ENCODE measurements at regions not wholly inside any gene's neighbourhood (a gene's known extent, or its start where the extent isn't known, plus 50 kb on each side); places are given as distances from the start of the nearest gene placed in this dataset.
"Not testable (repeated sequence)": the region's sequence is repeated elsewhere in the genome, so short reads cannot be mapped to it uniquely, and the experiment has no call there.

DNA sequence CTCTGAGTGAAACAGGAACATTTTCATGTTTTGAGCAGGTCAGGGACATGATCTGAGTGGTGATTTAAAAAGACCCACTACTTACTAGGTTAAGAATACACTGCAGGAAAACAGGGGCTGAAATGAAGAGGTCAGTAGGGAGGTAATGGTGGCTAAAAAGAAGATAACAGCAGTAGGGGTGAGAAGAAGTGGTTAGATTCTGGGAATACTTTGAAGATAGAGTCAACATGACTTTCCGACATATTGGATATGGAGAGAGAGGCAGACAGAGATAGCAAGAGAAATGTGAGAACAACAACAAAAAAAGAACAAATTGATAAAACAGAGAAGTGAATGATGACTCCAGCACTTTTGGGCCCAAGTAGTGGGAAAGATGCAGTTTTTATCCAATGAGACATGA is 168.0 kb downstream of the ALX1 start:
- no peak for DNase-seq
- no peak for TF ChIP-seq GATA1 (IDR thresholded peaks at IDR 0.05; ENCODE audit: low read depth, low read length)
- no peak for TF ChIP-seq POLR2A (IDR thresholded peaks at IDR 0.05; ENCODE audit: low read length)

GRCh38 chr12:85448548-85449139 is 168.6 kb downstream of the ALX1 start:
- peak; percentile 2 to 5 for DNase-seq

GRCh38 chr12:85457016-85457415 is 177.0 kb downstream of the ALX1 start:
- peak; percentile 41 to 84 for DNase-seq
- TF ChIP-seq POLR2A (IDR thresholded peaks at IDR 0.05; ENCODE audit: low read length) (no peak), GATA1 (IDR thresholded peaks at IDR 0.05; ENCODE audit: low read depth, low read length) (no peak)

More at GRCh38 chr12:85448548-85449139, 168.6 kb downstream of the ALX1 start:
- no peak for TF ChIP-seq POLR2A (IDR thresholded peaks at IDR 0.05; ENCODE audit: low read length)
- no peak for TF ChIP-seq GATA1 (IDR thresholded peaks at IDR 0.05; ENCODE audit: low read depth, low read length)

DNA sequence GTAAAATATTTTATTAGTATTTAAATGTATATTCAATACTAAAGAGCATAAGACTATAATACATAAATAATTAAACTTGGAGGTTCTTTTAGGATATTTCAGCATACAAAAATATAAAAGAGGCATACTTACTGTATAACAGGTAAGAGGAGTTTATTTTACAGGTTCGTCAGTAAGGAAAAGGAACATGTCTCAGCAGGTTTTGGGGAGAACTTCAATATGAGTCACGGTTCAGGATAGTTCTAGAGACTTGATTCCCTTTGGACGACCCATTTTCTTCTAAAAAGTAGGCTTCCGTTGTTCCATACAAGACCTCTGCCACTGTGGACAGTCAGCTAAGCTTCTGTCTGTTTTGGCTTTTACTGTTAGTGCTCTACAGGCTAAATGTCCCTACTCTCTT is 181.1 kb downstream of the ALX1 start:
- DNase-seq: no peak
- no peak for TF ChIP-seq POLR2A (IDR thresholded peaks at IDR 0.05; ENCODE audit: low read length)
- no peak for TF ChIP-seq GATA1 (IDR thresholded peaks at IDR 0.05; ENCODE audit: low read depth, low read length)

DNA sequence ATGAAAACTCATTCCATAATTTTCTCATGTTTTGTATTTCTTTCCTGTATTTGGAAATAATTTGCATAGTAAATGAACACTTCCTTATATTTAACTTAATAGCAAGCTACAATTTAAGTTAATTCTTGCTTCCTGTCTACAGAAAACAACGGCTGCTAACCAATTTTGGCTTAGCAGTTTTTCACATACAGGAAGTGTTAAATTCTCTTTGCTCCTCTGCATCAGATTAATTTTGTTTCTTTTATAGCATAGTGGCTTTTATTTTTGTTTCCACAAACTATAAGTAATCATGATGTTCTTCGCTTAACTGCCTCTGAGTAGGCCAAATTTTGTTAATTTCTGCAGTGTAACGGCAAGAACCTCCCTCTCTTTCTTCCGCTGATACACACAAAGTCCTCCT is 182.9 kb downstream of the ALX1 start:
- TF ChIP-seq POLR2A (IDR thresholded peaks at IDR 0.05; ENCODE audit: low read length) (no peak), GATA1 (IDR thresholded peaks at IDR 0.05; ENCODE audit: low read depth, low read length) (no peak)

DNA sequence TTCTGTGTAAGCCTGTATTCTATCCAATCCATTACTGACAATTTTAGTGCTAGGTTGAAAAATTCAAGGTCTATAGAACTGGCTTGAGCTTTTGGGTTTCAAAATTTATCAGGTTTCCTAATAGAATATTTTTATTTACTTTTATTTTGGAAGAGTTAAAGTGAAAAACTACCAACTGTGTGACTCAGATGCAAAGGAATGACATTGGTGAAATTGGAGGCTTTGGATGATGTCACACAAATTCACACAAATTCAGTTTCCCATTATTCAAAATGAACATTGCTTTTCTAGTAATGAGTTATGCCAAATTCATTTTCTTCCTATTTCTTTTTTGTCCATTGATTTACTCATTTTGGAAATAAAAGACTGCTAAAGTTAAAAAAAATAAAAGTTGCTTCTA is 186.9 kb downstream of the ALX1 start:
- DNase-seq: no peak
- no peak for TF ChIP-seq POLR2A (IDR thresholded peaks at IDR 0.05; ENCODE audit: low read length)
- TF ChIP-seq GATA1 (IDR thresholded peaks at IDR 0.05; ENCODE audit: low read depth, low read length): no peak

More for the DNA sequence above, 182.9 kb downstream of the ALX1 start:
- DNase-seq: no peak

DNA sequence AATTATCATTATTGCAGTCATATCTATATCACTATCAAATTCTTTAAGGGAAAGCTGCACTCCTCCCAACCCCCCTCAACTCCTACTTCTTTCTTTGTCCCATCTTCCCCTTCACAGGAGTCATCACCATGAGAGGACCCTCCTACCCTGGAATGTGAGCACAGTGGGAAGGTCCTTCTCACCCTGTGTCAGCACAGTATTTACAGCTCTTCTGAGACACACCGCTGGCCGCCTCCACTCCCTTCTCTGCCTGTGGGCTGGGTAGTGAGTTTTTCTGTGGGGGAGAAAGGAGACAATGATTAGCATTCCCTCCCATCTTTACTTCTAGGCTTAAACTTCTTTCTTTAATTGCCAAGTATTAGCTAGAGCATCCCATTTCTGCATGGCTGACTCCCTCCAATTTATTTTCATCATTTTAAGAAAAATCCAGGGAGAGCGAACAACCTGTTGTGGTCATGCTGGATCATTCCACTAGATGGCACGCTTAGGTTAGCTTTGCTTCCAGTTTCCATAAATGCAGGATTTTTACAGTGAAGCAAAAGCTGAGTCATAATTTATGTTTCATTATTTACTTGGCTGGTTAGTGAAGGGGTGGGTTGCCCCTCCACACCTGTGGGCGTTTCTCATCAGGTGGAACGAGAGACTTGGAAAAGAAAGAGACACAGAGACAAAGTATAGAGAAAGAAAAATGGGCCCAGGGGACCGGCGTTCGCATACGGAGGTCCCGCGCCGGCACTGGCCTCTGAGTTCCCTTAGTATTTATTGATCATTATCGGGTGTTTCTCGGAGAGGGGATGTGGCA is 188.5 kb downstream of the ALX1 start:
- peak; percentile 67 to 74 for DNase-seq
- TF ChIP-seq GATA1 (IDR thresholded peaks at IDR 0.05; ENCODE audit: low read depth, low read length) (no peak), POLR2A (IDR thresholded peaks at IDR 0.05; ENCODE audit: low read length) (no peak)

DNA sequence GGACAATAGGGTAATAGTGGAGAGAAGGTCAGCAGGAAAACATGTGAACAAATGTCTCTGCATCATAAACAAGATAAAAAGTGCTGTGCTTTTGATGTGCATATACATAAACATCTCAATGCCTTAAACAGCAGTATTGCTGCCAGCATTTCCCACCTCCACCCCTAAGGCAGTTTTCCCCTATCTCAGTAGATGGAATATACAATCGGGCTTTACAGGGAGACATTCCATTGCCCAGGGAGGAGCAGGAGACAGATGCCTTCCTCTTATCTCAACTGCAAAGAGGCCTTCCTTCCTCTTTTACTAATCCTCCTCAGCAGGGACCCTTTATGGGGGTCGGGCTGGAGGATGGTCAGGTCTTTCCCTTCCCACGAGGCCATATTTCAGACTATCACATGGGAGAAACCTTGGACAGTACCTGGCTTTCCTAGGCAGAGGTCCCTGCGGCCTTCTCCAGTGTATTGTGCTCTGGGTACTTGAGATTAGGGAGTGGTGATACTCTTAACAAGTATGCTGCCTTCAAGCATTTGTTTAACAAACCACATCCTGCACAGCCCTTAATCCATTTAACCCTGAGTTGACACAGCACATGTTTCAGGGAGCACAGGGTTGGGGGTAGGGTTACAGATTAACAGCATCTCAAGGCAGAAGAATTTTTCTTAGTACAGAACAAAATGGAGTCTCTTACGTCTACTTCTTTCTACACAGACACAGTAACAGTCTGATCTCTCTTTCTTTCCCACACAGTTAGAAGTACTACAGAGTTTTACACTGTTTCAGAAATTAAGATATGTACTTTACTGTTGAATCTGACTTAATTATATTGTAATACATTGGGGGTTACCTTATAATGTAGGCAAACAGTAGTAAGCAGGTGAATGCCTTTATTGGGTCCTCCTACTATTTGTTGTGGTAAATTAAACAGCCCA is 189.4 kb downstream of the ALX1 start:
- peak in 1 of 2 experiments; percentile 27 for DNase-seq

DNA sequence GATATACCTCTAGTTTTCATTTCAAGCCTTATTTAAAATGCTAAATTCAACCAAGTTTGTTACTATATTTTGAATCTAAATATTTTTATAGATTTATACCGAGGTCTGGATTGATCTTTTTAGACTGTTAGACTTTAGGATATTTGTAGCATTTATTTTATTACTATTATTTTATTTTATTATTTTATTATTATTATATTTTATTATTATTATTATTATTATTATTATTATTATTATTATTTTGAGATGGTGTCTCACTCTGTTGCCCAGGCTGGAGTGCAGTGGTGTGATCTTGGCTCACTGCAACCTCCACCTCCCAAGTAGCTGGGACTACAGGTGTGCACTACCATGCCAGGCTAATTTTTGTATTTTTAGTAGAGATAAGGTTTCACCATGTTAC is 195.3 kb downstream of the ALX1 start:
- not testable (repeated sequence) for DNase-seq

DNA sequence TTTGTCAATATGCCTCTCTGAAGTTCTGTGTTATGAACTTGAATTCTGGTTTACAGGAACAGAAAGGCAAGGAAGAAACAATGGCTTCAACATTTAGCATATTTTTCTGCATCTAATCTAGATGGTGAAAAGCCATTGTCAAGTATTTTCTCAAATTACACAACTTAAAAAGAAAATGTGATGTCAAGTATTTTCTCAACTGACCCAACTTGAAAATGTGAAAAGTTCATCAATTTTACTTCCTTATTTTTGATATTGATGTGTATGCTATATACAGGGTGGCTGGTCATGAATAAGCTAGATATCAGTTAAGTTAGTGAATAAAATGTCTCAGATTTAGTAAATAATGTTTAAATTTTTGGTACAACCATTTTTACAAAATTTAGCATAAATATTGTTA is 196.7 kb downstream of the ALX1 start:
- no peak for DNase-seq
- TF ChIP-seq POLR2A (IDR thresholded peaks at IDR 0.05; ENCODE audit: low read length) (no peak), GATA1 (IDR thresholded peaks at IDR 0.05; ENCODE audit: low read depth, low read length) (no peak)

DNA sequence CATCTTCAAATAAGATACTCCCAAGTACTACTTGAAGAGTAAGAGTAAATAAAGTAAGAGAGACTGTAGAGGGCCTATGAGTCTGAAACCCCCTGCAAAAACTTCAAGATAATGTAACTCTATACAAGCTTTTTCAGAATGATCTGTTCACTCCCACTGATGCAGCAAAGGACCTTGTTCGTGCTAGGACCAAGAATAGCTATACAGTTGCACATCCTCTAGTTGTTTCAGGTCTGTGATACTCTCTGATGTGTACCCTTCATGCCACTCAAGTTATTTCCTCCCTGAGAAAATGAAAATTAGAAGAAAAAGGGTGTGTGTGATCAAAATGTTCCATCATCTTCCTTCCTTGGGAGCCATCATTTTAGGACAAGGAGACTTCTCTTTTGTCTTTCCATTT is 204.4 kb downstream of the ALX1 start:
- DNase-seq: no peak

GRCh38 chr12:85489194-85489593 is 209.2 kb downstream of the ALX1 start:
- no peak for TF ChIP-seq GATA1 (IDR thresholded peaks at IDR 0.05; ENCODE audit: low read depth, low read length)
- no peak for TF ChIP-seq POLR2A (IDR thresholded peaks at IDR 0.05; ENCODE audit: low read length)

More for the DNA sequence above, 204.4 kb downstream of the ALX1 start:
- no peak for TF ChIP-seq POLR2A (IDR thresholded peaks at IDR 0.05; ENCODE audit: low read length)
- no peak for TF ChIP-seq GATA1 (IDR thresholded peaks at IDR 0.05; ENCODE audit: low read depth, low read length)

GRCh38 chr12:85504164-85504563 is 224.1 kb downstream of the ALX1 start:
- TF ChIP-seq POLR2A (IDR thresholded peaks at IDR 0.05; ENCODE audit: low read length): no peak
- no peak for TF ChIP-seq GATA1 (IDR thresholded peaks at IDR 0.05; ENCODE audit: low read depth, low read length)

More at GRCh38 chr12:85489194-85489593, 209.2 kb downstream of the ALX1 start:
- DNase-seq: no peak

GRCh38 chr12:85504624-85505023 is 224.6 kb downstream of the ALX1 start:
- no peak for TF ChIP-seq GATA1 (IDR thresholded peaks at IDR 0.05; ENCODE audit: low read depth, low read length)
- DNase-seq: no peak

More at GRCh38 chr12:85504164-85504563, 224.1 kb downstream of the ALX1 start:
- no peak for DNase-seq
